Ascending aorta (tissue), 2 donors: ENCODE measurements at regions not wholly inside any gene's neighbourhood (a gene's known extent, or its start where the extent isn't known, plus 50 kb on each side); places are given as distances from the start of the nearest gene placed in this dataset.

Source experiments
- DNase-seq, 2 donors: peaks; one replicate each; pipeline ENCODE4 v3.0.0-alpha.2; 2019; ENCODE audit warnings: low spot score in 2 of 2
- H3K27ac ChIP-seq, 2 donors: fragments of 200-600 bp; sonication (generic); one replicate each; pipeline ENCODE4 v1.5.1; 2016 to 2017; ENCODE audit warnings: mild to moderate bottlenecking in 1 of 2
- H3K27me3 ChIP-seq: fragments of 200-600 bp; sonication (generic); one replicate; pipeline ENCODE4 v1.5.1; 2017
- H3K36me3 ChIP-seq, 2 donors: fragments of 200-600 bp; sonication (generic); one replicate each; pipeline ENCODE4 v1.5.1; 2016
- H3K4me1 ChIP-seq, 2 donors: fragments of 200-600 bp; sonication (generic); one replicate each; pipeline ENCODE4 v1.5.1; 2016 to 2017; ENCODE audit warnings: mild to moderate bottlenecking in 1 of 2
- H3K4me3 ChIP-seq, 2 donors: fragments of 200-600 bp; sonication (generic); one replicate each; pipeline ENCODE4 v1.5.1; 2016 to 2017; ENCODE audit warnings: mild to moderate bottlenecking in 1 of 2
- H3K9me3 ChIP-seq, 2 donors: fragments of 200-600 bp; sonication (generic); one replicate each; pipeline ENCODE4 v1.5.1; 2016
- CTCF ChIP-seq, 3 experiments: fragments of 200-600 bp in 2 of 3; fragments of 450-650 bp in 1 of 3; sonication (generic) in 2 of 3; IDR thresholded peaks; one replicate each; pipeline ENCODE4 v1.5.1; 2016 to 2019; ENCODE audit warnings: antibody characterized with exemption in 3 of 3, mild to moderate bottlenecking in 1 of 3, moderate library complexity in 1 of 3
- intact Hi-C: fragments of 100-400 bp; cut with DNase I; formaldehyde crosslinking; loops from one replicate; pipeline ENCODE4 v1.15.1; 2023

DNA sequence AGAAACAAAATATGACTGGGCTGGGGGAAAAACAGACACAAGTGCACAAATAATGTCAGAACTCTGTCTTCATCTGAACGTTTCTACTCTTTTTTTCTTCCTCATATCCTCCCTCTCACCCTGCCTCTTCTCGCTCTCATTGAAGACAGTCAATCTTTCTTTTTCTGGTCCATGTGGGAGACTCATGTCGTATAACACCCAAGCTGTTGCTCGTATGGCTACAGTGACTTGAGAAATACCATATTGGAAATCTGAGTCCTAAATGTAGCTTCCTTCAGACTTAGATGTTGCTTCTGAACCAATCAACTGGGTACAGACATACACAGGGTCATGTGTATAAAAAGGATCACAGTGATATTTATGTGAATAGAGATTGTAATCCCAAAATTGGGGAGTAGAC is 579.8 kb upstream of the CELF2 start:
- Histone ChIP-seq H3K27ac (no peak overlapping the region), H3K27me3 (no peaks in the 10 kb centered on the region), H3K4me1 (no peaks in the 10 kb centered on the region), H3K36me3 (no peaks in the 10 kb centered on the region), H3K9me3 (no peaks in the 10 kb centered on the region), H3K4me3 (no peak overlapping the region)
- TF ChIP-seq CTCF (IDR thresholded peaks at IDR 0.05) = no peak
- intact Hi-C loops = no loop called here
- DNase-seq = no peak

DNA sequence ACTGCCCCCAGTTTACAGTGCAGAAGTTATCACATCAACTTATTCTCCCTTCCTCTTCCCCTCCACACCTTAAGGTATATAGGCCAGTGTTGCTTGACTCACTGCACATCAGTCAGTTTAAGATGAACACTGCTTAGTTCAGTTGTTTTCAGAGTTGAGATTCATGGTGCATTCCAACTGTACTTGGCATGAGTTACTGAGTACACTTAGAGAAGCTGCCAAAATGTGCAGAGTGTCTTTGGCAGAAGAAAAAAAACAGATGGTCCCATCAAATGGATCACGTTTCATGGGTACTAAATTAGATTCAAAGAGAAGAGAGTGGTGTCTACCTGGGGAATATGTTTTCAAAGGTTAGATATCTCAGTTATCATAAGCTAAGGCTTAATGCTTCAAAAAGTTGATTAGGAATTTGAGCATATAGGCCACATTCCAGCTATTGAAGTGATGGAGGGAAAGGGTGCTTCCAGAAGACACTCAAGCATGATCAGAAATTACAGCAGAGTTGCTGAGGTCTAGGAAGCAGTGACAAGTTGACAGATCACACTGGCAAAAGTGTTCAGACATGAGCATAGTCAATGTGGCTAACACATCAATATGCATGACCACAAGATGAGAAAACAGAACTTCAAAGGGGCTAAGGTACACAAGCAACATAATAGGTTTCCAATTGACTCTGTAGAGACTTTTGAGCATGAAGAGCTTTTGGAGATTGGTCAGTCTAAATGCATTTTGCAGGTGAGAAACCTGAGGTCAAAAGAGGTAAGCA is 579.2 kb upstream of the CELF2 start:
- Histone ChIP-seq H3K4me3 (no peak overlapping the region), H3K27me3 (no peaks in the 10 kb centered on the region), H3K9me3 (no peaks in the 10 kb centered on the region), H3K27ac (no peak overlapping the region), H3K4me1 (no peaks in the 10 kb centered on the region), H3K36me3 (no peaks in the 10 kb centered on the region)
- intact Hi-C loops = no loop called here
- no peak for TF ChIP-seq CTCF (IDR thresholded peaks at IDR 0.05)
- no peak for DNase-seq

- Histone ChIP-seq H3K4me3 (no peak overlapping the region), H3K9me3 (no peaks in the 10 kb centered on the region), H3K36me3 (no peaks in the 10 kb centered on the region), H3K27me3 (no peaks in the 10 kb centered on the region), H3K27ac (no peak overlapping the region), H3K4me1 (no peaks in the 10 kb centered on the region)
- DNase-seq = no peak
- TF ChIP-seq CTCF (IDR thresholded peaks at IDR 0.05) = no peak
- intact Hi-C loops = no loop called here
Observed at GRCh38 chr10:10456856-10457255, 560.8 kb upstream of the CELF2 start.

GRCh38 chr10:10460451-10460850 is 557.2 kb upstream of the CELF2 start:
- Histone ChIP-seq H3K36me3 (no peaks in the 10 kb centered on the region), H3K4me3 (no peak overlapping the region), H3K9me3 (no peaks in the 10 kb centered on the region), H3K4me1 (no peaks in the 10 kb centered on the region), H3K27me3 (no peaks in the 10 kb centered on the region), H3K27ac (no peak overlapping the region)
- no peak for DNase-seq
- no peak for TF ChIP-seq CTCF (IDR thresholded peaks at IDR 0.05)
- intact Hi-C loops = no loop called here

DNA sequence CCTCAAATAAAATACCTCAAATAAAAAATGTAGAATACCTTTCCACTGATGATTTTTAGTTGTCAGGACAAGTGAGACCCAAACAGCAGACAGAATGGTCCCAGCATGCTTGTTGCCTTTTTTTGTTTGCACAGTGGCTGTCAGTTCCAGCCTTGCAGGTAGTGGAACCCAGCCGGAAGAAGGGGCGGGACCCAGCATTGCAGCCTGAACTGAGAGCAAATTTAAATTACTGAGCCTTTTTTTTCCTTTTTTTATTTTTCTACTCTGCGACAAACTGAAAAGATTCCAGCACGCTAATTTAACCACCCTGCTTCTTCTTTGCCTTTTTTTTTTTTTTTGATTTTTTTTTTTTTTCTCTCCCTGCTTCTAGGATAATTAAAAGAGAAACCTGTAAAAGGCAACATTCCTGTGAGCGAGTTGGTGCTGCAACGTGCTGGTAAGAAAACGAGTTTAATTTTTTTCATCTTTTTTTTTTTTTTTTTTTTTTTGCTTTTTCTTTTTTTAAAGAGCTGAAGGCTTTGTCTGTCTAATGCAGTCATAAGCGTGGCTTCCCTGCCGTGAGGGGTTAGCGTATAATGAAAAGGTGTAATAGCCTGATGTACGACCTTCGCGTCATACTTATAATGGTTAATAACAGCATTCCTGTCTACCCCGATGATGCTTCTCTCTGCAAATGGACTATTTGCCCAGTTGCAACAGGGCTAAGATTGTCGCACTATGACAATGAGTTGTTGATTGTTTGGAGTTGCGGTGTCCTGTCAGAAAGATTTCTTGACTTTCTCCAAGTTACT is 555.3 kb upstream of the CELF2 start:
- TF ChIP-seq CTCF (IDR thresholded peaks at IDR 0.05) = no peak
- DNase-seq = no peak
- intact Hi-C loops = no loop called here
- no peaks in the 10 kb centered on the region for H3K4me1 ChIP-seq
- no peaks in the 10 kb centered on the region for H3K27me3 ChIP-seq
- no peak overlapping the region for H3K27ac ChIP-seq
- H3K9me3 ChIP-seq = no peaks in the 10 kb centered on the region
- H3K36me3 ChIP-seq = no peaks in the 10 kb centered on the region
- no peak overlapping the region for H3K4me3 ChIP-seq
